ENCODE measurements at regions not wholly inside any gene's neighbourhood (a gene's known extent, or its start where the extent isn't known, plus 50 kb on each side); places are given as distances from the start of the nearest gene placed in this dataset.

GRCh38 chr15:26103002-26103404 is 239.9 kb upstream of the ATP10A start:
- ChIA-PET POLR2A (no interaction called here), CTCF (no interaction called here)
- Mint-ChIP-seq H3K27ac (ENCODE audit: low read depth, unreplicated experiment) (no peak overlapping the region), H3K9me3 (ENCODE audit: unreplicated experiment) (peaks cover 7% of the 10 kb centered on the region), H3K4me1 (ENCODE audit: insufficient read depth, unreplicated experiment) (no peaks in the 10 kb centered on the region), H3K27me3 (ENCODE audit: insufficient read depth, unreplicated experiment) (no peaks in the 10 kb centered on the region), H3K36me3 (ENCODE audit: insufficient read depth, unreplicated experiment) (no peaks in the 10 kb centered on the region), H3K4me3 (ENCODE audit: unreplicated experiment) (no peak overlapping the region)
- DNase-seq (ENCODE audit: unreplicated experiment) = no peak
- BruUV-seq (replicated peaks) = no TSS peak
- TF ChIP-seq CTCF (IDR thresholded peaks at IDR 0.05; ENCODE audit: unreplicated experiment) = no peak
- intact Hi-C loops (cut with micrococcal nuclease) = no loop called here

- CTCF ChIA-PET = no interaction called here
Measured at GRCh38 chr15:26102365-26102764, 239.2 kb upstream of the ATP10A start.

GRCh38 chr15:26101443-26101842 is 238.3 kb upstream of the ATP10A start:
- intact Hi-C loops (cut with micrococcal nuclease) = no loop called here
- no peaks in the 10 kb centered on the region for H3K27me3 Mint-ChIP-seq (ENCODE audit: insufficient read depth, unreplicated experiment)
- H3K27ac Mint-ChIP-seq (ENCODE audit: low read depth, unreplicated experiment) = no peak overlapping the region
- ChIA-PET POLR2A (no interaction called here), CTCF (interaction anchor here (0.6 kb wide), 1 partner anchor 14 kb away, joined by 3 read pairs; no protein-coding TSS in a partner anchor)
- no peak for DNase-seq (ENCODE audit: unreplicated experiment)
- no TSS peak for BruUV-seq (replicated peaks)
- peaks cover 17% of the 10 kb centered on the region for H3K9me3 Mint-ChIP-seq (ENCODE audit: unreplicated experiment)
- H3K4me3 Mint-ChIP-seq (ENCODE audit: unreplicated experiment) = no peak overlapping the region
- no peak for TF ChIP-seq CTCF (IDR thresholded peaks at IDR 0.05; ENCODE audit: unreplicated experiment)
- H3K36me3 Mint-ChIP-seq (ENCODE audit: insufficient read depth, unreplicated experiment) = no peaks in the 10 kb centered on the region
- H3K4me1 Mint-ChIP-seq (ENCODE audit: insufficient read depth, unreplicated experiment) = no peaks in the 10 kb centered on the region

More at GRCh38 chr15:26102365-26102764, 239.2 kb upstream of the ATP10A start:
- H3K4me1 Mint-ChIP-seq (ENCODE audit: insufficient read depth, unreplicated experiment) = no peaks in the 10 kb centered on the region
- no TSS peak for BruUV-seq (replicated peaks)
- intact Hi-C loops (cut with micrococcal nuclease) = no loop called here
- no peak overlapping the region for H3K4me3 Mint-ChIP-seq (ENCODE audit: unreplicated experiment)
- DNase-seq (ENCODE audit: unreplicated experiment) = no peak
- H3K9me3 Mint-ChIP-seq (ENCODE audit: unreplicated experiment) = peaks cover 8% of the 10 kb centered on the region
- H3K27ac Mint-ChIP-seq (ENCODE audit: low read depth, unreplicated experiment) = no peak overlapping the region
- POLR2A ChIA-PET = no interaction called here
- no peaks in the 10 kb centered on the region for H3K27me3 Mint-ChIP-seq (ENCODE audit: insufficient read depth, unreplicated experiment)
- no peaks in the 10 kb centered on the region for H3K36me3 Mint-ChIP-seq (ENCODE audit: insufficient read depth, unreplicated experiment)
- TF ChIP-seq CTCF (IDR thresholded peaks at IDR 0.05; ENCODE audit: unreplicated experiment) = no peak

GRCh38 chr15:26098801-26099200 is 235.7 kb upstream of the ATP10A start:
- no peak for DNase-seq (ENCODE audit: unreplicated experiment)
- POLR2A ChIA-PET = interaction anchor here (0.9 kb wide), 1 partner anchor 11 kb away, joined by 5 read pairs; no protein-coding TSS in a partner anchor
- no peaks in the 10 kb centered on the region for H3K36me3 Mint-ChIP-seq (ENCODE audit: insufficient read depth, unreplicated experiment)
- TF ChIP-seq CTCF (IDR thresholded peaks at IDR 0.05; ENCODE audit: unreplicated experiment) = no peak
- no peak overlapping the region for H3K4me3 Mint-ChIP-seq (ENCODE audit: unreplicated experiment)
- CTCF ChIA-PET = interaction anchor here (0.9 kb wide), 1 partner anchor 11 kb away, joined by 5 read pairs; no protein-coding TSS in a partner anchor
- H3K4me1 Mint-ChIP-seq (ENCODE audit: insufficient read depth, unreplicated experiment) = no peaks in the 10 kb centered on the region
- no peaks in the 10 kb centered on the region for H3K27me3 Mint-ChIP-seq (ENCODE audit: insufficient read depth, unreplicated experiment)
- BruUV-seq (replicated peaks) = no TSS peak
- no peak overlapping the region for H3K27ac Mint-ChIP-seq (ENCODE audit: low read depth, unreplicated experiment)
- intact Hi-C loops (cut with micrococcal nuclease) = no loop called here
- H3K9me3 Mint-ChIP-seq (ENCODE audit: unreplicated experiment) = peaks cover 21% of the 10 kb centered on the region

All from MCF 10A (cell line).